GM12874 (cell line): ENCODE measurements at regions not wholly inside any gene's neighbourhood (a gene's known extent, or its start where the extent isn't known, plus 50 kb on each side); places are given as distances from the start of the nearest gene placed in this dataset.

ENCODE experiments used
- CTCF ChIP-seq: IDR thresholded peaks from 2 replicates; pipeline ENCODE4 v1.5.1; 2011; ENCODE audit warnings: low read depth, mild to moderate bottlenecking, control low read depth, low read length, moderate library complexity; ENCODE audit not compliant: insufficient read depth

DNA sequence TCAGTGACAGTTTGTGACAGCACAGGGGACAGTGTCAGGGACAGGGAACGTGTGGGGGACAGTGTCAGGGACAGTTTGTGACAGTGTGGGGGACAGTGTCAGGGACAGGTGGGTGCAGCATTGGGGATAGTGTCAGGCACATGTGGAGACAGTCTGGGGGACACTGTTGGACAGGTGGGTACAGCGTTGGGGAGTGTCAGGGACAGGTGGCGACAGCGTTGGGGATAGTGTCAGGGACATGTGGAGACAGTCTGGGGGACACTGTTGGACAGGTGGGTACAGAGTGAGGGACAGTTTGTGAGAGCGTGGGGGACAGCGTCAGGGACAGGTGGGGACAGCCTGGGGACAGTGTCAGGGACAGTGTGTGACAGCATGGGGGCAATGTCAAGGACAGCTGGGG lies 140.0 kb downstream of the TMEM121 start:
- no peak for TF ChIP-seq CTCF

GRCh38 chr14:105681606-105682185 lies 155.3 kb downstream of the TMEM121 start:
- TF ChIP-seq CTCF, result peak; percentile 18; the same call in 1 of the 2 replicates

- no peak for TF ChIP-seq CTCF
Measured at GRCh38 chr14:105682956-105683570, 156.7 kb downstream of the TMEM121 start.

DNA sequence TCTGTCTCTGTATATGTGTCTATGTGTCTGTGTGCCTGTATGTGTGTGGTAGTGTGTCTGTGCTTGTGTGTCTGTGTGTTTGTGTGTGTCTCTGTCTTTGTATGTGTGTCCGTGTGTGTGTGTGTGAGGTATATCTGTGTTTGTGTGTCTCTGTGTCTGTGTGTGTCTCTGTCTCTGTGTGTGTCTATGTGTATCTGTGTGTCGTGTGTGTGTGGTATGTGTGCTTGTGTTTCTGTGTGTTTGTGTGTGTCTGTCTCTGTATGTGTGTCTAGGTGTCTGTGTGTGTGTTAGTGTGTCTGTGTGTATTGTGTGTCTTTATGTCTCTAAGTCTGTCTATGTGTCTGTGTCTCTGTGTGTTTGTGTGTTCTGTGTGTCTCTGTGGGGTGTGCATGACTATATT lies 158.6 kb downstream of the TMEM121 start:
- no peak for TF ChIP-seq CTCF

DNA sequence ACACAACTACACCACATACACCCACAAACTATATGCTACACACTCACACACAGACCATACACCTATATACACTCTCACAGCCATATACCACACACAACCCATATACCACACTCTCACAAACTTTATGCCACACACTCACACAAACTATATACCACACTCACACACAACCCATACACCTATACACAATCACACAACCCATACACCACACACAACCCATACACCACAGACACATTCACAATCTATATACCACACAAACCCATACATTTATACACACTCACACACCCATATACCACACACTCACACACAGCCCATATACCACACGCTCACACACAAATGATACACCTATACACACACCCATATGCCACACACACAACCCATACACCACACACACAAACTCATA lies 163.3 kb downstream of the TMEM121 start:
- no peak for TF ChIP-seq CTCF

DNA sequence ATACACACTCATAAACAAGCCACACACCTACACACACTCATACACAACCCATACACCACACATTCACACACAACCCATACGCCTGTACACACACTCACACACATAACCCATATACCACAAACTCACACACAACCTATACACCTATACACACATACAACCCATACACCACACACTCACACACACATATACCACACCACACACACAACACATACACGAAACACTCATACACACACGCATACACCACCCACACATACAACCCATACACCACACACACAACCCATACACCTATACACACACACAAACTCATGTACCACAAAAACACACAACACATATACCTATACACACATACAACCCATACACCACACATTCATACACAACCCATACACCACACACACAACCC lies 164.3 kb downstream of the TMEM121 start:
- no peak for TF ChIP-seq CTCF

DNA sequence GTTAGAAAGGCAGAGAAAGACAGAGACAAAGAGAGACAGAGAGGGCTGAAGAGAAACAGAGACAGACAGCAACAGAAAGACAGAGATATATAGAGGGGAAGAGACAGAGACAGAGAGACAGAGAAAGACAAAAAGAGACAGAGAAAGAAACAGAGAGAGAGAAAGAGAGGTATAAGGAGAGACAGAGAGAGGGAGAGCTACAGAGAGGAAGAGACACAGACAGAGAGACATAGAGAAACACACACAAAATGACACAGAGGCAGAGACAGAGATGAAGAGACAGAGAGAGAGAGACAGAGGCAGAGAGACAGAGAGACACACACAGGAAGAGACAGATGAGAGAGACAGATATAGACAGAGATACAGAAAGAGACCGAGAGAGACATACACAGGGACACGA lies 168.6 kb downstream of the TMEM121 start:
- TF ChIP-seq CTCF, result no peak
